ENCODE measurements at regions not wholly inside any gene's neighbourhood (a gene's known extent, or its start where the extent isn't known, plus 50 kb on each side); places are given as distances from the start of the nearest gene placed in this dataset.

- Histone ChIP-seq H3K4me3 (ENCODE audit: low read depth in 2 of 2, low read length in 2 of 2) (no peak overlapping the region), H3K9me3 (ENCODE audit: control insufficient read depth, insufficient read depth, low read depth, low read length) (no peaks in the 10 kb centered on the region), H3K36me3 (ENCODE audit: control insufficient read depth, insufficient read depth, low read length) (no peaks in the 10 kb centered on the region), H3K27ac (ENCODE audit: low read length) (no peak overlapping the region), H3K27me3 (ENCODE audit: control insufficient read depth, insufficient read depth, low read length) (no peaks in the 10 kb centered on the region), H3K4me1 (ENCODE audit: control insufficient read depth, insufficient read depth, low read length) (no peaks in the 10 kb centered on the region)
- no TSS peak for BruUV-seq (replicated peaks)
- ChIA-PET CTCF (no interaction called here), POLR2A (no interaction called here)
- TF ChIP-seq REST (IDR thresholded peaks at IDR 0.05; ENCODE audit: insufficient read depth in 1 of 2, low read depth in 2 of 2, low read length in 1 of 2) (no peak), POLR2AphosphoS5 (IDR thresholded peaks at IDR 0.05; ENCODE audit: low read depth, low read length) (no peak), TCF7L2 (IDR thresholded peaks at IDR 0.05; ENCODE audit: low read depth, low read length) (no peak), CTCF (IDR thresholded peaks at IDR 0.05) (no peak), SIN3A (IDR thresholded peaks at IDR 0.05; ENCODE audit: borderline replicate concordance, insufficient read depth, low read depth, low read length) (no peak)
- no peak for DNase-seq (ENCODE audit: low read depth, low spot score)
- no peak for ATAC-seq
- in situ Hi-C loops (cut with HindIII; ENCODE audit: low pct_unique_long_range_greater_than_20kb, low sequenced_read_pairs) (no loop called here), intact Hi-C loops (cut with micrococcal nuclease; ENCODE audit: unreplicated experiment) (no loop called here)
These were observed 113.2 kb downstream of the SOX2 start for GRCh38 chr3:181824961-181825360.

GRCh38 chr3:181839039-181839915, 127.6 kb downstream of the SOX2 start:
- Histone ChIP-seq H3K4me1 (ENCODE audit: control insufficient read depth, insufficient read depth, low read length) (no peaks in the 10 kb centered on the region), H3K27me3 (ENCODE audit: control insufficient read depth, insufficient read depth, low read length) (no peaks in the 10 kb centered on the region), H3K4me3 (ENCODE audit: low read depth in 2 of 2, low read length in 2 of 2) (peak overlapping the region in 1 of 2 experiments; percentile 4; a peak in 1 of 4 replicates), H3K9me3 (ENCODE audit: control insufficient read depth, insufficient read depth, low read depth, low read length) (no peaks in the 10 kb centered on the region), H3K36me3 (ENCODE audit: control insufficient read depth, insufficient read depth, low read length) (no peaks in the 10 kb centered on the region), H3K27ac (ENCODE audit: low read length) (no peak overlapping the region)
- BruUV-seq (replicated peaks) = no TSS peak
- intact Hi-C loops (cut with micrococcal nuclease; ENCODE audit: unreplicated experiment) = no loop called here
- TF ChIP-seq SIN3A (IDR thresholded peaks at IDR 0.05; ENCODE audit: borderline replicate concordance, insufficient read depth, low read depth, low read length) (no peak), POLR2AphosphoS5 (IDR thresholded peaks at IDR 0.05; ENCODE audit: low read depth, low read length) (no peak), CTCF (IDR thresholded peaks at IDR 0.05) (no peak), TCF7L2 (IDR thresholded peaks at IDR 0.05; ENCODE audit: low read depth, low read length) (no peak), REST (IDR thresholded peaks at IDR 0.05; ENCODE audit: insufficient read depth in 1 of 2, low read depth in 2 of 2, low read length in 1 of 2) (no peak)
- ChIA-PET CTCF (no interaction called here), POLR2A (no interaction called here)
- no peak for ATAC-seq
- in situ Hi-C loops (cut with HindIII; ENCODE audit: low pct_unique_long_range_greater_than_20kb, low sequenced_read_pairs) = no loop called here
- DNase-seq (ENCODE audit: low read depth, low spot score) = no peak

Data from Panc1 (cell line).